ENCODE measurements at regions not wholly inside any gene's neighbourhood (a gene's known extent, or its start where the extent isn't known, plus 50 kb on each side); places are given as distances from the start of the nearest gene placed in this dataset.

DNA sequence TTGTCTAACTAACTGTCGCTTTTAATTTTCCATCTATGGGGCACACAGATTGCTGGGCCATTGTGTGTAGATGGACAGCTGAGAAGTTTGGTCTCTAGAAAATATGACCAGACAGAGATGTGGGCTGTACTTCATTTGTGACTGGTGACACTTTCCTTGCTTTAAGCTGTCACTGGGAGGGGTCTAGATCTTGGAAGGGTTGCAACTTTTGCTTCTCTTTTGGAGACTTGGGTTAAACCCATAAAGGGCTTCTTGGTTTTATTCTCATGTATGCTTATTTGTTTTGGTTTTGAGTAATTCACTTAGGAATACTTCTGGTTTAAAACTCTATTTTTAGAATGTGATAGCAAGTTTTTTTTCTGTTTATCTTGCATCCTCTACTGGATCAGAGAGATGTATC lies 80.2 kb downstream of the ETS2 start:
- Mint-ChIP-seq H3K27ac (no peak overlapping the region), H3K27me3 (no peaks in the 10 kb centered on the region), H3K36me3 (ENCODE audit: insufficient read depth) (peaks cover 1% of the 10 kb centered on the region), H3K4me3 (ENCODE audit: low read depth) (no peak overlapping the region), H3K9me3 (ENCODE audit: low read depth) (peaks cover 50% of the 10 kb centered on the region), H3K4me1 (ENCODE audit: low read depth) (no peaks in the 10 kb centered on the region)
- DNase-seq (ENCODE audit: low spot score, unreplicated experiment) = no peak
- TF ChIP-seq, protein P1, sequence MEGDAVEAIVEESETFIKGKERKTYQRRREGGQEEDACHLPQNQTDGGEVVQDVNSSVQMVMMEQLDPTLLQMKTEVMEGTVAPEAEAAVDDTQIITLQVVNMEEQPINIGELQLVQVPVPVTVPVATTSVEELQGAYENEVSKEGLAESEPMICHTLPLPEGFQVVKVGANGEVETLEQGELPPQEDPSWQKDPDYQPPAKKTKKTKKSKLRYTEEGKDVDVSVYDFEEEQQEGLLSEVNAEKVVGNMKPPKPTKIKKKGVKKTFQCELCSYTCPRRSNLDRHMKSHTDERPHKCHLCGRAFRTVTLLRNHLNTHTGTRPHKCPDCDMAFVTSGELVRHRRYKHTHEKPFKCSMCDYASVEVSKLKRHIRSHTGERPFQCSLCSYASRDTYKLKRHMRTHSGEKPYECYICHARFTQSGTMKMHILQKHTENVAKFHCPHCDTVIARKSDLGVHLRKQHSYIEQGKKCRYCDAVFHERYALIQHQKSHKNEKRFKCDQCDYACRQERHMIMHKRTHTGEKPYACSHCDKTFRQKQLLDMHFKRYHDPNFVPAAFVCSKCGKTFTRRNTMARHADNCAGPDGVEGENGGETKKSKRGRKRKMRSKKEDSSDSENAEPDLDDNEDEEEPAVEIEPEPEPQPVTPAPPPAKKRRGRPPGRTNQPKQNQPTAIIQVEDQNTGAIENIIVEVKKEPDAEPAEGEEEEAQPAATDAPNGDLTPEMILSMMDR (IDR thresholded peaks at IDR 0.05; ENCODE audit: unreplicated experiment) = no peak

DNA sequence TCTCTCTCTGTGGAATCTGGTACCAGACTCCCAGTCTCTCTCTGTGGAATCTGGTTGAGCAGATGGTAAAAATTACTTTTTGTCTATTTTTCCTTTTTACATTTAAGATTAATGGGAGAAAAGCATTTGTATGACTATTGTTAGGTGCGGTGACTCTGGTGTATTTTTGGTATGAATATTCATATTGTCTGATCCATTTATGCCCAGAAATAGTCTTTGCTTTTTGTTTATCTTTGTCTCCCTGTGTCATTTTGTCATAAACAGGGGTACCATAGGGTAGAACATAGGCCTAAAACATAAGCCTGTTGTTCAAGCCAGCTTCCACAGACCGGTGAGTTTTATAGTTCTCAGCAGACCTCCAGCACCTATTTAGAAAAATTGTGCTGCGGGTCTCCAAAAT lies 78.7 kb downstream of the ETS2 start:
- H3K27ac Mint-ChIP-seq = no peak overlapping the region
- TF ChIP-seq, protein P1 (IDR thresholded peaks at IDR 0.05; ENCODE audit: unreplicated experiment) = no peak
- H3K9me3 Mint-ChIP-seq (ENCODE audit: low read depth) = peaks cover 49% of the 10 kb centered on the region
- no peaks in the 10 kb centered on the region for H3K4me1 Mint-ChIP-seq (ENCODE audit: low read depth)
- H3K36me3 Mint-ChIP-seq (ENCODE audit: insufficient read depth) = peaks cover 3% of the 10 kb centered on the region
- no peak overlapping the region for H3K4me3 Mint-ChIP-seq (ENCODE audit: low read depth)
- H3K27me3 Mint-ChIP-seq = no peaks in the 10 kb centered on the region
- no peak for DNase-seq (ENCODE audit: low spot score, unreplicated experiment)

DNA sequence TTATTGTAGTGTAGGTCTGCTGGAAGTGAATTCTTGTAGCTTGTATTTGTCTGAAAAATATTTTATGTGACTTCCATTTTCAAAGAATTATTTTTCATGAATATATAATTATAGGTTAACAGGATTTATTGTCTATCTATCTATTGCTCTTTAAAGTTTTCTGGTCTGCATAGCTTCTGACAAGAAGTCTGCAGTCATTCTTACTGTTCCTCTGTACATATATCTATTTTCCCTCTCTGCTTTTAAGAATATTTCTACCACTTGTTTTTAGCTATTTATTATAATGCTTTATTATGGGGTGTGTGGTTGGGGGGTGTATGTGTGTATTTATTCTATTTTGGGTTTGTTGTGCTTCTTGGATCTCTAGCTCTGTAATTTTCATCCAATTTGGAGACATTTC lies 77.4 kb downstream of the ETS2 start:
- TF ChIP-seq, protein P1 (IDR thresholded peaks at IDR 0.05; ENCODE audit: unreplicated experiment) = no peak
- no peaks in the 10 kb centered on the region for H3K27me3 Mint-ChIP-seq
- no peak for DNase-seq (ENCODE audit: low spot score, unreplicated experiment)
- no peaks in the 10 kb centered on the region for H3K4me1 Mint-ChIP-seq (ENCODE audit: low read depth)
- H3K9me3 Mint-ChIP-seq (ENCODE audit: low read depth) = peaks cover 52% of the 10 kb centered on the region
- H3K36me3 Mint-ChIP-seq (ENCODE audit: insufficient read depth) = peaks cover 3% of the 10 kb centered on the region
- no peak overlapping the region for H3K27ac Mint-ChIP-seq
- no peak overlapping the region for H3K4me3 Mint-ChIP-seq (ENCODE audit: low read depth)

DNA sequence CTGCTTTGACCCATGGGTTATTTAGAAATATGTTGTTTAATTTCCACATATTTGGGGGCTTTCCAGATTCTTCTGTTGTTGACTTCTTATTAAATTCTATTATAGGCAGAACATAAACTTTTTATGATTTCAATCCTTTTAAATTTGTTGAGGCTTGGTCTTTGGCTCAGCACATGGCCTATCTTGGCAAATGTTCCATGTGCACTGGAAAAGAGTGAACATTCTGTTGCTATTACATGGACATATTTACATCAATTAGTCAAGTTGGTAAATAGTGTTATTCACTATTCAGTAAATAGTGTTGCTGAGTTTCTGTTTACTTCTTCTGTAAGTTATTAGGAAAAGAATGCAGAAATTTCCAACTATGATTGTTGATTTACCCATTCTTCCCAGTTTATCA lies 75.4 kb downstream of the ETS2 start:
- Mint-ChIP-seq H3K27me3 (no peaks in the 10 kb centered on the region), H3K4me3 (ENCODE audit: low read depth) (no peak overlapping the region), H3K36me3 (ENCODE audit: insufficient read depth) (peaks cover 3% of the 10 kb centered on the region), H3K27ac (no peak overlapping the region), H3K9me3 (ENCODE audit: low read depth) (peaks cover 40% of the 10 kb centered on the region), H3K4me1 (ENCODE audit: low read depth) (no peaks in the 10 kb centered on the region)
- TF ChIP-seq, protein P1 (IDR thresholded peaks at IDR 0.05; ENCODE audit: unreplicated experiment) = no peak
- no peak for DNase-seq (ENCODE audit: low spot score, unreplicated experiment)

DNA sequence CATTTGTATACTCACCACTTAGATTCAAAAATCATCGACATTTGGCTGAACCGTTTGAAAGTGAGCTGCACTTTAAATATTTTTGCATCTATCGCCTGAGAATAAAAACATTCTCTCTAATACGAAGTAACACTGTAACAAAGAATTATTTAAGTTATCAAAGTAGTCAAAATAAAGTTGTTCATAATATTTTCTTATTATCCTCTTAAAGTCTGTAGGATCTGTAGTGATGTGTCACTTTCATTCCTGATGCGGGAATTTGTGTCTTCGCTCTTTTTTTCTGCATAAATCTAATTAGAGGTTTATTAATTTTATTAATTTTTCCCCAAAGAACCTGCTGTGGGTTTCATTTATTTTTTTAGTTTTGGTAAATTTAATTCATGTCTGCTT lies 74.8 kb downstream of the ETS2 start:
- TF ChIP-seq, protein P1 (IDR thresholded peaks at IDR 0.05; ENCODE audit: unreplicated experiment) = no peak
- Mint-ChIP-seq H3K27me3 (no peaks in the 10 kb centered on the region), H3K4me1 (ENCODE audit: low read depth) (no peaks in the 10 kb centered on the region), H3K9me3 (ENCODE audit: low read depth) (peaks cover 36% of the 10 kb centered on the region), H3K27ac (no peak overlapping the region), H3K36me3 (ENCODE audit: insufficient read depth) (peaks cover 3% of the 10 kb centered on the region), H3K4me3 (ENCODE audit: low read depth) (no peak overlapping the region)
- no peak for DNase-seq (ENCODE audit: low spot score, unreplicated experiment)

Data from progenitor cell of endocrine pancreas (in vitro differentiated cells).